Mesenchymal stem cell (in vitro differentiated cells and primary cell): ENCODE measurements at regions not wholly inside any gene's neighbourhood (a gene's known extent, or its start where the extent isn't known, plus 50 kb on each side); places are given as distances from the start of the nearest gene placed in this dataset.
"Not testable (repeated sequence)": the region's sequence is repeated elsewhere in the genome, so short reads cannot be mapped to it uniquely, and the experiment has no call there.

Experiments used
- DNase-seq: peaks from one replicate; pipeline ENCODE4 v3.0.0-alpha.2; 2013
- H2AFZ ChIP-seq: one replicate; pipeline ENCODE4 v1.6.1; 2013; ENCODE audit warnings: low read depth, mild to moderate bottlenecking, control low read depth, inconsistent platforms, low read length, moderate library complexity
- H2AK5ac ChIP-seq: 2 replicates; pipeline ENCODE4 v1.6.1; 2013; ENCODE audit warnings: low read length, moderate library complexity, mild to moderate bottlenecking, inconsistent platforms; ENCODE audit not compliant: severe bottlenecking
- H2BK120ac ChIP-seq: one replicate; pipeline ENCODE4 v1.6.1; 2013; ENCODE audit warnings: low read depth, mild to moderate bottlenecking, inconsistent platforms, low read length, moderate library complexity
- H2BK12ac ChIP-seq, 2 experiments: one replicate each; pipeline ENCODE4 v1.6.1; 2013; ENCODE audit warnings: inconsistent platforms in 2 of 2, low read length in 2 of 2, mild to moderate bottlenecking in 2 of 2, moderate library complexity in 2 of 2, control low read depth in 1 of 2
- H2BK15ac ChIP-seq: one replicate; pipeline ENCODE4 v1.6.1; 2013; ENCODE audit warnings: mild to moderate bottlenecking, low read depth, inconsistent platforms; ENCODE audit not compliant: poor library complexity, severe bottlenecking
- H2BK5ac ChIP-seq: 2 replicates; pipeline ENCODE4 v1.6.1; 2013; ENCODE audit warnings: low read depth, mild to moderate bottlenecking, low read length, control low read depth, inconsistent platforms; ENCODE audit not compliant: poor library complexity, severe bottlenecking
- H3K14ac ChIP-seq, 2 experiments: one replicate each; pipeline ENCODE4 v1.6.1; 2013; ENCODE audit warnings: inconsistent platforms in 2 of 2, low read length in 2 of 2, control low read depth in 1 of 2, mild to moderate bottlenecking in 1 of 2, moderate library complexity in 1 of 2
- H3K18ac ChIP-seq, 2 experiments: one replicate each; pipeline ENCODE4 v1.6.1; 2013; ENCODE audit warnings: inconsistent platforms in 2 of 2, low read length in 2 of 2, control low read depth in 1 of 2, low read depth in 1 of 2, mild to moderate bottlenecking in 1 of 2
- H3K23ac ChIP-seq, 2 experiments: one replicate each; pipeline ENCODE4 v1.6.1; 2013; ENCODE audit warnings: inconsistent platforms in 2 of 2, low read length in 2 of 2, mild to moderate bottlenecking in 2 of 2, moderate library complexity in 2 of 2, control low read depth in 1 of 2
- H3K27ac ChIP-seq: 2 replicates; pipeline ENCODE4 v1.5.1; 2013; ENCODE audit warnings: mild to moderate bottlenecking, moderate library complexity, low read length, control low read depth, inconsistent platforms; ENCODE audit not compliant: poor library complexity, severe bottlenecking
- H3K27me3 ChIP-seq, 2 experiments: 2 replicates each; pipeline versions ENCODE4 v1.6.1 to v1.7.0; 2013; ENCODE audit warnings: low read length in 2 of 2, mild to moderate bottlenecking in 2 of 2, moderate library complexity in 2 of 2, control low read depth in 1 of 2, inconsistent platforms in 1 of 2; ENCODE audit not compliant: control insufficient read depth in 1 of 2, insufficient read depth in 1 of 2
- H3K36me3 ChIP-seq, 2 experiments: 2 replicates each; pipeline versions ENCODE4 v1.6.1 to v1.7.0; 2013; ENCODE audit warnings: low read length in 2 of 2, control low read depth in 1 of 2, inconsistent platforms in 1 of 2, low read depth in 1 of 2, mild to moderate bottlenecking in 1 of 2; ENCODE audit not compliant: insufficient read depth in 2 of 2, control insufficient read depth in 1 of 2
- H3K4ac ChIP-seq, 2 experiments: one replicate each; pipeline ENCODE4 v1.6.1; 2013; ENCODE audit warnings: inconsistent platforms in 2 of 2, low read length in 2 of 2, mild to moderate bottlenecking in 2 of 2, moderate library complexity in 2 of 2, control low read depth in 1 of 2, low read depth in 1 of 2
- H3K4me1 ChIP-seq: 2 replicates; pipeline ENCODE4 v1.6.1; 2013; ENCODE audit warnings: low read depth, low read length, control low read depth; ENCODE audit not compliant: control insufficient read depth, insufficient read depth
- H3K4me2 ChIP-seq: 2 replicates; pipeline ENCODE4 v1.6.1; 2013; ENCODE audit warnings: low read length, mild to moderate bottlenecking, inconsistent platforms; ENCODE audit not compliant: poor library complexity, severe bottlenecking
- H3K4me3 ChIP-seq, 2 experiments: 2 replicates each; pipeline versions ENCODE4 v1.5.1 to v1.7.0; 2013; ENCODE audit warnings: low read length in 2 of 2, mild to moderate bottlenecking in 2 of 2, control low read depth in 1 of 2, low read depth in 1 of 2; ENCODE audit not compliant: insufficient read depth in 1 of 2
- H3K79me1 ChIP-seq: replicated peaks from 2 replicates; pipeline ENCODE4 v1.6.1; 2013; ENCODE audit warnings: mild to moderate bottlenecking, control low read depth, low read length, inconsistent platforms; ENCODE audit not compliant: poor library complexity, severe bottlenecking
- H3K9ac ChIP-seq: 2 replicates; pipeline ENCODE4 v1.7.0; 2013; ENCODE audit warnings: mild to moderate bottlenecking, low read length, moderate library complexity
- H3K9me3 ChIP-seq: 2 replicates; pipeline ENCODE4 v1.7.0; 2013; ENCODE audit warnings: mild to moderate bottlenecking, low read length; ENCODE audit not compliant: control insufficient read depth
- H4K8ac ChIP-seq: one replicate; pipeline ENCODE4 v1.6.1; 2013; ENCODE audit warnings: inconsistent platforms, mild to moderate bottlenecking, low read length, moderate library complexity
- H4K91ac ChIP-seq: one replicate; pipeline ENCODE4 v1.6.1; 2013; ENCODE audit warnings: mild to moderate bottlenecking, low read length, inconsistent platforms
- WGBS: methylation state at CpG from one replicate; pipeline ENCODE4 v1.1.7; 2013; ENCODE audit warnings: mixed read lengths; 5-methylcytosine and 5-hydroxymethylcytosine counted together

- H3K23ac ChIP-seq, H2BK12ac ChIP-seq, H3K14ac ChIP-seq, DNase-seq, H3K4me1 ChIP-seq, H3K4me3 ChIP-seq, H3K9ac ChIP-seq, H3K4me2 ChIP-seq, H3K36me3 ChIP-seq, H3K79me1 ChIP-seq, H2BK5ac ChIP-seq, H2AK5ac ChIP-seq, H2BK15ac ChIP-seq, H4K8ac ChIP-seq, H3K4ac ChIP-seq, H3K27ac ChIP-seq, H2BK120ac ChIP-seq, H3K18ac ChIP-seq, H3K9me3 ChIP-seq, H3K27me3 ChIP-seq, H4K91ac ChIP-seq, H2AFZ ChIP-seq: not testable (repeated sequence)
- WGBS = 39% methylated on average over 5 of the region's 5 CpGs
These were observed 143.1 kb upstream of the VOPP1 start for GRCh38 chr7:55715247-55715867.

- not testable (repeated sequence) for H3K4me3 ChIP-seq, H2BK15ac ChIP-seq, H3K79me1 ChIP-seq, H3K4me1 ChIP-seq, H4K91ac ChIP-seq, H3K9ac ChIP-seq, H3K23ac ChIP-seq, H3K14ac ChIP-seq, H3K36me3 ChIP-seq, H3K9me3 ChIP-seq, H2BK12ac ChIP-seq, H3K4me2 ChIP-seq, H3K27me3 ChIP-seq, H2BK120ac ChIP-seq, DNase-seq, H2BK5ac ChIP-seq, H4K8ac ChIP-seq, H3K18ac ChIP-seq, H3K27ac ChIP-seq, H2AFZ ChIP-seq, H3K4ac ChIP-seq, H2AK5ac ChIP-seq
- WGBS = no CpG with 5 or more reads among the region's 2 CpGs
These were observed 142.1 kb upstream of the VOPP1 start for GRCh38 chr7:55714370-55714769.

GRCh38 chr7:55710312-55710711, 138.0 kb upstream of the VOPP1 start:
- not testable (repeated sequence) for DNase-seq, H3K9me3 ChIP-seq, H3K18ac ChIP-seq, H2BK12ac ChIP-seq, H3K23ac ChIP-seq, H3K27ac ChIP-seq, H3K14ac ChIP-seq, H4K91ac ChIP-seq, H2BK5ac ChIP-seq, H3K9ac ChIP-seq, H3K36me3 ChIP-seq, H3K4me1 ChIP-seq, H3K4me2 ChIP-seq, H2AK5ac ChIP-seq, H2BK15ac ChIP-seq, H2BK120ac ChIP-seq, H3K27me3 ChIP-seq, H3K79me1 ChIP-seq, H4K8ac ChIP-seq, H2AFZ ChIP-seq, H3K4ac ChIP-seq, H3K4me3 ChIP-seq
- 79% methylated on average over 2 of the region's 2 CpGs for WGBS

GRCh38 chr7:55708028-55708427, 135.7 kb upstream of the VOPP1 start:
- H2BK5ac ChIP-seq, H3K14ac ChIP-seq, H3K27ac ChIP-seq, H2AFZ ChIP-seq, H3K18ac ChIP-seq, H3K9me3 ChIP-seq, H2BK12ac ChIP-seq, H3K27me3 ChIP-seq, H3K4me3 ChIP-seq, H3K4me2 ChIP-seq, H2AK5ac ChIP-seq, H4K91ac ChIP-seq, H3K79me1 ChIP-seq, H3K4me1 ChIP-seq, H3K23ac ChIP-seq, H4K8ac ChIP-seq, H3K4ac ChIP-seq, H2BK120ac ChIP-seq, H3K36me3 ChIP-seq, DNase-seq, H2BK15ac ChIP-seq: not testable (repeated sequence)
- 90% methylated on average over 2 of the region's 6 CpGs for WGBS
- peak overlapping the region; percentile 57 for H3K9ac ChIP-seq
